ENCODE measurements at regions not wholly inside any gene's neighbourhood (a gene's known extent, or its start where the extent isn't known, plus 50 kb on each side); places are given as distances from the start of the nearest gene placed in this dataset.

GRCh38 chr19:31819837-31820236 lies 470.6 kb upstream of the TSHZ3 start:
- H3K9me2 ChIP-seq (replicated peaks; ENCODE audit: insufficient read depth, low read length): no peaks in the 10 kb centered on the region
- no peak overlapping the region for H3K4me3 ChIP-seq (ENCODE audit: low read length)
- H2AFZ ChIP-seq (ENCODE audit: low read length): no peak overlapping the region
- no peaks in the 10 kb centered on the region for H4K20me1 ChIP-seq (ENCODE audit: insufficient read depth, low read length)
- no peak overlapping the region for H3K9ac ChIP-seq (ENCODE audit: low read length)
- no peak overlapping the region for H3K27ac ChIP-seq (ENCODE audit: low read length)
- no peaks in the 10 kb centered on the region for H3K79me2 ChIP-seq (ENCODE audit: low read length)
- no peaks in the 10 kb centered on the region for H3K9me3 ChIP-seq (replicated peaks; ENCODE audit: insufficient read depth, low read length)
- peaks cover 18% of the 10 kb centered on the region for H3K27me3 ChIP-seq (replicated peaks; ENCODE audit: insufficient read depth, low read length)
- H3K4me1 ChIP-seq (ENCODE audit: low read length): no peaks in the 10 kb centered on the region
- no peak for DNase-seq
- no peak overlapping the region for H3K4me2 ChIP-seq (ENCODE audit: low read depth, low read length)
- H3K36me3 ChIP-seq (replicated peaks; ENCODE audit: insufficient read depth, low read length): no peaks in the 10 kb centered on the region
- no peaks in the 10 kb centered on the region for H3F3A ChIP-seq (ENCODE audit: insufficient read depth, low read length)
- no peak for TF ChIP-seq EZH2 (optimal IDR thresholded peaks at IDR 0.05; ENCODE audit: low read depth, low read length)
- TF ChIP-seq EZH2phosphoT487 (IDR thresholded peaks at IDR 0.05; ENCODE audit: low read length): no peak
- TF ChIP-seq CTCF (IDR thresholded peaks at IDR 0.05; ENCODE audit: low read length): no peak

GRCh38 chr19:31821346-31821745 lies 472.1 kb upstream of the TSHZ3 start:
- Histone ChIP-seq H3K4me1 (ENCODE audit: low read length) (no peaks in the 10 kb centered on the region), H3K9ac (ENCODE audit: low read length) (no peak overlapping the region), H3K9me2 (replicated peaks; ENCODE audit: insufficient read depth, low read length) (no peaks in the 10 kb centered on the region), H3F3A (ENCODE audit: insufficient read depth, low read length) (no peaks in the 10 kb centered on the region), H3K27ac (ENCODE audit: low read length) (no peak overlapping the region), H3K4me3 (ENCODE audit: low read length) (no peak overlapping the region), H2AFZ (ENCODE audit: low read length) (no peak overlapping the region), H3K4me2 (ENCODE audit: low read depth, low read length) (no peak overlapping the region), H4K20me1 (ENCODE audit: insufficient read depth, low read length) (no peaks in the 10 kb centered on the region), H3K79me2 (ENCODE audit: low read length) (no peaks in the 10 kb centered on the region), H3K9me3 (replicated peaks; ENCODE audit: insufficient read depth, low read length) (no peaks in the 10 kb centered on the region), H3K27me3 (replicated peaks; ENCODE audit: insufficient read depth, low read length) (peaks cover 18% of the 10 kb centered on the region), H3K36me3 (replicated peaks; ENCODE audit: insufficient read depth, low read length) (no peaks in the 10 kb centered on the region)
- no peak for DNase-seq
- TF ChIP-seq EZH2phosphoT487 (IDR thresholded peaks at IDR 0.05; ENCODE audit: low read length) (no peak), CTCF (IDR thresholded peaks at IDR 0.05; ENCODE audit: low read length) (no peak), EZH2 (optimal IDR thresholded peaks at IDR 0.05; ENCODE audit: low read depth, low read length) (no peak)

GRCh38 chr19:31825134-31826094 lies 476.2 kb upstream of the TSHZ3 start:
- Histone ChIP-seq H3K4me1 (ENCODE audit: low read length) (no peaks in the 10 kb centered on the region), H3K36me3 (replicated peaks; ENCODE audit: insufficient read depth, low read length) (no peaks in the 10 kb centered on the region), H3F3A (ENCODE audit: insufficient read depth, low read length) (no peaks in the 10 kb centered on the region), H2AFZ (ENCODE audit: low read length) (no peak overlapping the region), H3K79me2 (ENCODE audit: low read length) (no peaks in the 10 kb centered on the region), H3K9me2 (replicated peaks; ENCODE audit: insufficient read depth, low read length) (no peaks in the 10 kb centered on the region), H3K4me2 (ENCODE audit: low read depth, low read length) (no peak overlapping the region), H3K9me3 (replicated peaks; ENCODE audit: insufficient read depth, low read length) (no peaks in the 10 kb centered on the region), H4K20me1 (ENCODE audit: insufficient read depth, low read length) (no peaks in the 10 kb centered on the region), H3K27ac (ENCODE audit: low read length) (no peak overlapping the region), H3K27me3 (replicated peaks; ENCODE audit: insufficient read depth, low read length) (peaks cover 8% of the 10 kb centered on the region), H3K4me3 (ENCODE audit: low read length) (no peak overlapping the region), H3K9ac (ENCODE audit: low read length) (no peak overlapping the region)
- TF ChIP-seq EZH2 (optimal IDR thresholded peaks at IDR 0.05; ENCODE audit: low read depth, low read length) (no peak), EZH2phosphoT487 (IDR thresholded peaks at IDR 0.05; ENCODE audit: low read length) (no peak), CTCF (IDR thresholded peaks at IDR 0.05; ENCODE audit: low read length) (no peak)
- DNase-seq: no peak

All from MM.1S (cell line).